22Rv1 (cell line): ENCODE measurements at regions not wholly inside any gene's neighbourhood (a gene's known extent, or its start where the extent isn't known, plus 50 kb on each side); places are given as distances from the start of the nearest gene placed in this dataset.
"Not testable (repeated sequence)": the region's sequence is repeated elsewhere in the genome, so short reads cannot be mapped to it uniquely, and the experiment has no call there.

Experiments used
- H3K27ac ChIP-seq: fragments of 450-650 bp; 2 replicates; pipeline ENCODE4 v1.5.1; 2017
- CTCF ChIP-seq: fragments of 450-650 bp; IDR thresholded peaks from 2 replicates; pipeline ENCODE4 v1.5.1; 2017; ENCODE audit warnings: mild to moderate bottlenecking
- ZFX ChIP-seq: fragments of 450-650 bp; IDR thresholded peaks from 2 replicates; pipeline ENCODE4 v1.6.1; 2017; ENCODE audit warnings: antibody characterized with exemption, borderline replicate concordance

- no peak overlapping the region for H3K27ac ChIP-seq
- no peak for TF ChIP-seq CTCF
- TF ChIP-seq ZFX: no peak
These were observed 62.9 kb upstream of the SERPINE2 start for GRCh38 chr2:224101820-224102630.

- H3K27ac ChIP-seq: no peak overlapping the region
- TF ChIP-seq CTCF: no peak
- TF ChIP-seq ZFX: no peak
These were observed 61.0 kb upstream of the SERPINE2 start for GRCh38 chr2:224099861-224100643.

DNA sequence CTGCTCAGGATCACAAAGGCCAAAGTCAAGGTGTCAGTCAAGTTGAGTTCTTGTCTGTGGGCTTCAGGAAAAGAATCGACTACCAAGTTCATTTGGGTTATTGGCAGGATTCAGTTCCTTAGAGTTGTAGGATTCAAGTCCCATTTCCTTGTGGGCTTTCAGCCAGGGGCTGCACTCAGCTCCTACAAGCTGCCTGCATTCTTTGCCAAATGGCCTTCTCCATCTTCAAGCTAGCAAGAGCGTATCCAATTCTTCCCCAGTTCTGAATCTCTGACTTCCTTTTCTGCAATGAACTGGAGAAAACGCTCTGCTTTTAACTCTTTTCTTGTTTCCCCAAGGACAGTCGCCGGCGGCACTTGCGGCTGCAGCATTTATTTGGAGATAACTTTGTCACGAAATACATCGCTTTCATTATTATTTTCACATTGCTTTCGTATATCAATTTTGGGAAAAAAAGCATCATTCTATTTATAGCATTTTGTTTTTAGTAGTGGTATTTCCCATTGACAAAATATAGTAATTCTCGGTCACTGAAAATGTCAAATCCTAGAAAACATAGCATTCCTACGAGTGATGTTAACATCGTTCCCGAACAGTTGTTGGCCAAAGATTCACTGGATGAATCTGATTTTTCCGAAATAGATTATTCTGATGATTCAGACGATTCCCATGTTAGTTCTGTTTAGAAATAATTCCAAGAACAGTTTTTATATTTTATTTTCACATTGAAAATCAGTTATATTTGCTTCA, 59.6 kb upstream of the SERPINE2 start:
- TF ChIP-seq ZFX (no peak), CTCF (no peak)
- no peak overlapping the region for H3K27ac ChIP-seq

- no peak overlapping the region for H3K27ac ChIP-seq
- TF ChIP-seq ZFX (no peak), CTCF (no peak)
These were observed 55.3 kb upstream of the SERPINE2 start for GRCh38 chr2:224094413-224094812.

DNA sequence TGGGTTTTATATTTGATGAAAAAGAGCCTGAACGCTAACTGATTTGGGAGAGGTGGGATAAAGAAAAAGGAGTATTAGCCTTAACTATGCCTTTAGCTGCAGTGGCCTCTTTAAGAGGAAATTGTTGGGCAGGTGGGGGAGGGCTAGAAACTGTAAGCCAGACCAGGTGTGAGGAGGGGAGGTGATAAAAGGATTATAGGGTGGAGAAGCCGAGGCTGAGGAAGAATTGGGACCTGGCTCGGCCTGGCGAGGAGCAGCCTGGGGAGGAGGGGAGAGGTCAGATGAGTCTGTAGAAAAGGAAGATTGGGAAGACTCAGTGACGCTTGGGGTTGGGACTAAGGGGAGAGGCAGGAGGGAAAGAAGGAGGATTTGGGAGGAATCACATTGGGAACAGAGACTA, 52.6 kb upstream of the SERPINE2 start:
- H3K27ac ChIP-seq: not testable (repeated sequence)

DNA sequence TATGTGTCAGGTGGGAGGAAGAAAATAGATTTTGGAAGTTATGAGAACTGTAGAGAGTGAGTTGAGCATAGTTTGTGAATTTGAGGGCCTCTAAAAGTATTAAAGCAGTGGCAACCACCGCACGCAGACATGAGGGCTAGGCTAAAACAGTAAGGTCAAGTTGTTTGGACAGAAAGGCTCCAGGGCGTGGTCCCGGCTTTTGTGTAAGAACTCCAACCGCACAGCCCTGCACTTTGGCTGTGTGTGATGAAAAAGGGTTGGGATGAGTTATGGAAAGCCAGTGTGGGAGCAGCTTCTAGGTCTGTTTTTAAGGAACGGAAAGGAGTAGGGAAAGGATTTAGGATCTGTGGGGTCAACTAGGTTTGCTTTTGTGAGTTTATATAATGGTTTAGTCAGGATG, 50.5 kb upstream of the SERPINE2 start:
- not testable (repeated sequence) for H3K27ac ChIP-seq
